Stimulated activated CD8-positive, alpha-beta memory T cell treated with anti-CD3 and anti-CD28 coated beads, Interleukin-15, amount 100 ng/mL, for 4 hours (primary cell): ENCODE measurements at regions not wholly inside any gene's neighbourhood (a gene's known extent, or its start where the extent isn't known, plus 50 kb on each side); places are given as distances from the start of the nearest gene placed in this dataset.
"Not testable (repeated sequence)": the region's sequence is repeated elsewhere in the genome, so short reads cannot be mapped to it uniquely, and the experiment has no call there.

ENCODE experiments used
- DNase-seq, 2 donors: peaks; one replicate each; pipeline ENCODE4 v3.0.0-alpha.2; 2020; ENCODE audit warnings: low read depth in 2 of 2

- no peak for DNase-seq
These were observed 406.8 kb upstream of the FAM98A start for GRCh38 chr2:34005901-34006300.

GRCh38 chr2:34004936-34005335 lies 405.8 kb upstream of the FAM98A start:
- DNase-seq: no peak

GRCh38 chr2:34003795-34004194 lies 404.7 kb upstream of the FAM98A start:
- DNase-seq: no peak

- DNase-seq: no peak
These were observed 402.5 kb upstream of the FAM98A start for GRCh38 chr2:34001557-34001956.

GRCh38 chr2:33984131-33984530 lies 385.0 kb upstream of the FAM98A start:
- DNase-seq: no peak

GRCh38 chr2:33978471-33978870 lies 379.4 kb upstream of the FAM98A start:
- DNase-seq: no peak

GRCh38 chr2:33975498-33975897 lies 376.4 kb upstream of the FAM98A start:
- no peak for DNase-seq

- DNase-seq: no peak
These were observed 368.0 kb upstream of the FAM98A start for GRCh38 chr2:33967103-33967502.

- DNase-seq: no peak
These were observed 359.5 kb upstream of the FAM98A start for GRCh38 chr2:33958591-33958990.

- DNase-seq: no peak
These were observed 350.3 kb upstream of the FAM98A start for GRCh38 chr2:33949371-33949770.

- no peak for DNase-seq
These were observed 347.1 kb upstream of the FAM98A start for GRCh38 chr2:33946193-33946592.

GRCh38 chr2:33933203-33933602 lies 334.1 kb upstream of the FAM98A start:
- no peak for DNase-seq

GRCh38 chr2:33931164-33931563 lies 332.1 kb upstream of the FAM98A start:
- no peak for DNase-seq

- no peak for DNase-seq
These were observed 330.4 kb upstream of the FAM98A start for GRCh38 chr2:33929467-33929866.

- no peak for DNase-seq
These were observed 328.7 kb upstream of the FAM98A start for GRCh38 chr2:33927756-33928155.

GRCh38 chr2:33925311-33925710 lies 326.2 kb upstream of the FAM98A start:
- DNase-seq: no peak

GRCh38 chr2:33924586-33925169 lies 325.6 kb upstream of the FAM98A start:
- DNase-seq: no peak

- no peak for DNase-seq
These were observed 318.2 kb upstream of the FAM98A start for GRCh38 chr2:33917252-33917651.

GRCh38 chr2:33913071-33913616 lies 314.0 kb upstream of the FAM98A start:
- no peak for DNase-seq

- no peak for DNase-seq
These were observed 312.2 kb upstream of the FAM98A start for GRCh38 chr2:33911327-33911726.

GRCh38 chr2:33909945-33910695 lies 311.0 kb upstream of the FAM98A start:
- no peak for DNase-seq

GRCh38 chr2:33907866-33908265 lies 308.8 kb upstream of the FAM98A start:
- no peak for DNase-seq

- DNase-seq: not testable (repeated sequence)
These were observed 307.0 kb upstream of the FAM98A start for GRCh38 chr2:33906129-33906528.
